Testis (tissue), 2 donors: ENCODE measurements at regions not wholly inside any gene's neighbourhood (a gene's known extent, or its start where the extent isn't known, plus 50 kb on each side); places are given as distances from the start of the nearest gene placed in this dataset.

Experiments
- POLR2A ChIP-seq: fragments of 450-650 bp; IDR thresholded peaks from one replicate; pipeline ENCODE4 v1.6.1; 2017; ENCODE audit warnings: antibody characterized with exemption, mild to moderate bottlenecking, moderate library complexity
- TF ChIP-seq, protein P1 (sequence below), 3 experiments: fragments of 450-650 bp in 2 of 3; fragments of 200-600 bp in 1 of 3; sonication (generic) in 1 of 3; IDR thresholded peaks; one replicate each; pipeline ENCODE4 v1.5.1; 2016 to 2019; ENCODE audit warnings: antibody characterized with exemption in 3 of 3, mild to moderate bottlenecking in 2 of 3, moderate library complexity in 1 of 3

DNA sequence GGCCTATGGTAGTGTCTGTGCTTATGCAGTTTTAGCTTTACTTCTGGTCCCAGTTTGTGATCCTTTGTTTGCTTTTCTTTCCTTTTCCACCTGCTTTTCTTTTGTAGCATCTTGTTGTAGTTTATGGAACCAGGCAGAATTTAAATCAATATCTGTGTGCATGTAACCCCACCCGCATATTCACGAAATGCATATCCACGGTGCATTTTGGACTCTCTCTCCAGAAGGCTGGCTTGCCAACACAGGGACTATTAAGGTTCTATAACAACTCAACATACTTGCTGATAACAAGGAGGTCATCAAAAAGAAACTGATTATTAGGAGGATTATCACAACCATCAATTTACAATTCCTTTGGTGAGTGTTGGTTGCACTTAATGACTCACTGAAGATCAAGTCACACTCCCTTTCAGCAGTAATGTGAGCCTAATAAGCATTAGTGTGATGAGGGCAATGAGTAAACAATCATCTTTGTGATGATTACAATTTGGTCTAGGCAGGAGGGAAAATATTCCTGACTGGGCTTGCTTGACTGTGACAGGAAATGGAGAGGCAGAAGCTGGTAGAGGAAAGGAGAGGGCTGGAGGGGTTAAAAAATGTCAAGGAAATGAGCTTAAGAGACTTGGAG lies 378.6 kb downstream of the REEP3 start:
- TF ChIP-seq, protein P1, sequence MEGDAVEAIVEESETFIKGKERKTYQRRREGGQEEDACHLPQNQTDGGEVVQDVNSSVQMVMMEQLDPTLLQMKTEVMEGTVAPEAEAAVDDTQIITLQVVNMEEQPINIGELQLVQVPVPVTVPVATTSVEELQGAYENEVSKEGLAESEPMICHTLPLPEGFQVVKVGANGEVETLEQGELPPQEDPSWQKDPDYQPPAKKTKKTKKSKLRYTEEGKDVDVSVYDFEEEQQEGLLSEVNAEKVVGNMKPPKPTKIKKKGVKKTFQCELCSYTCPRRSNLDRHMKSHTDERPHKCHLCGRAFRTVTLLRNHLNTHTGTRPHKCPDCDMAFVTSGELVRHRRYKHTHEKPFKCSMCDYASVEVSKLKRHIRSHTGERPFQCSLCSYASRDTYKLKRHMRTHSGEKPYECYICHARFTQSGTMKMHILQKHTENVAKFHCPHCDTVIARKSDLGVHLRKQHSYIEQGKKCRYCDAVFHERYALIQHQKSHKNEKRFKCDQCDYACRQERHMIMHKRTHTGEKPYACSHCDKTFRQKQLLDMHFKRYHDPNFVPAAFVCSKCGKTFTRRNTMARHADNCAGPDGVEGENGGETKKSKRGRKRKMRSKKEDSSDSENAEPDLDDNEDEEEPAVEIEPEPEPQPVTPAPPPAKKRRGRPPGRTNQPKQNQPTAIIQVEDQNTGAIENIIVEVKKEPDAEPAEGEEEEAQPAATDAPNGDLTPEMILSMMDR (IDR thresholded peaks at IDR 0.05), result no peak
- no peak for TF ChIP-seq POLR2A
